Fibroblast of the conjunctiva (primary cell): ENCODE measurements at regions not wholly inside any gene's neighbourhood (a gene's known extent, or its start where the extent isn't known, plus 50 kb on each side); places are given as distances from the start of the nearest gene placed in this dataset.
"Not testable (repeated sequence)": the region's sequence is repeated elsewhere in the genome, so short reads cannot be mapped to it uniquely, and the experiment has no call there.

Experiments used
- DNase-seq: peaks from one replicate; pipeline ENCODE4 v3.0.0-alpha.2; 2010; ENCODE audit warnings: low read depth

DNA sequence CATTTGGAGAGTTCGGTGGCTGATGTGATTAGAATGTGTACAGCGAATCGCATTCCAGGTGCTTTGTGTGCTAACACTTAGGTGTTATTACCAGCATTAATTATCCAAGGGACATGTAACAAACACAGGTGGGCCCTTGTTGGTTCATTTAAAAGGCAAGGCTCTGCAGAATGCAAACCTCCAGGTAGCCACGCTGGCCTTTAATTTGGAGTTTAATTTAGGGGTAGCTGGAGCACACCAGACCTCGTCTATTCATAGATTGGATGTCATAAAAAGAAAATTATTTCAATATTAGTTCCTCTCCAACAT, 191.1 kb downstream of the MAT2B start:
- no peak for DNase-seq

DNA sequence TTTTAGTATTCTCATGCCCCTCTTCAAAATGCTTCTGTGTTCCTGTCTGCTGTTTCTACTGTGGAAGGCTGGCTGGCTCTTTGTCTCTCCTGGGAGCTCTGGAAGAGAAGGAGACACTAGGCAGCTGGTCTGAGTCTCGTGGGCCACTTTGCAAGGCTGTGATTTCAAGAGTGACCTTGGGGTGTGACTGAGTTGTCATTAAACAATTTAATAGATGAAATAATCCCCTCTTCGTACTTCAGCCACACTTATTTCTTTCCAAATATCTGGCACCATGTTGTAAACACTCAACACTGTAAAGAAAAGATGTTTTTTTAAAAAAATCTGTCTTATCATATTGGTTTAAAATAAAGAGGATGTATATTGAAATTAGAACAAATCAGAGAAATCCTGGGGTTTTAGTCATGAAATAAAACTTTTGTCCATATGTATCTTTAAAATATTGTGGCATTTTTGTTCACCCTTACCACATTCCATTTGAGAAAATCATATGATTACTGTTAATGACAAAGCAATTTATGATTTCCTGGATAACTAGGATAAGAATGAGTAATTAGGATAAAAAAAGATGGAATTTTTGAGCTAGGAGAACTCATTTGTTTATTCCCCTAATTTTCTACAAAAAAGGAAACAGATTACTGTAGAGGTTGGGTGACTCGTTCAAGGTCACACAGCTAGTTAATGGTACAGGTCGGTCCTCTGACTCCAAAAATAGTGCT, 200.8 kb downstream of the MAT2B start:
- no peak for DNase-seq

DNA sequence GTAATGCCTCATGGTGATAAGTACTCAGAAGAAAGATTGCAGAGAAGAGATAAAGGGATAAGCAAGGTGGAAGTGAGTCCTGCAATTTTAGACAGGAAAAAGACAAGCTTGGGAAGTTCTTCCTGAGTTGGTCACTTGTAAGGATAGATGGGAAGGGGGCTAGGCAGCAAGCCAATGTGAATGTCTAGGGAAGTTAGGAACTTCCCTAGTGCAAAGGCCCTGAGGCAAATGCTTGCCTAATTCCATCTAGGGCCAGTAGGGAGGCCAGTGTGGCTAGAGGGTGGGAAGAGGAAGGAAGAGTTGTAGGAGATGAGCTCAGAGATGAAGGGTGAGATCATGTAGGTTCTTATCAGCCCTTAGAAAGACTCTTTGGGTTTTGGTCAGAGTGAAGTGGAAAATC, 206.6 kb downstream of the MAT2B start:
- no peak for DNase-seq

DNA sequence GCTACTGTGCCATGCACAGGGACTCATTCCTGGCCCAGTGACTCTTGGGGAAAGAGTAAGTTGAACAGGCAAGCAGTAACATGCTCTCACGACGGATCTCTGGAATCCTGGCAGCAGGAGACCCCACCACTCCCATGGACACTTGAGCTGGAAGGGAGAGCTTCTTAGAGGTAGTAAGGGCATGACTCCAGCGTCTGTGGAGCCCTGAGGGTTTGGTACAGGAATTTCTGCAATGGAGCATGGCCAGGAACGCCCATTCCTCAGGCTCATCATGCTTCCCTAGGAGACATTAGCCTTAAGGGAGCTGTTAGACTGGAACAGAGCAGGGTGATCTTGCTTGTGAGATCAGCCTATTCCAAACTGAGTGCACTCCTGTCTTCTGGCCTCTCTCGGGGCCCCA, 212.9 kb downstream of the MAT2B start:
- DNase-seq, result no peak

DNA sequence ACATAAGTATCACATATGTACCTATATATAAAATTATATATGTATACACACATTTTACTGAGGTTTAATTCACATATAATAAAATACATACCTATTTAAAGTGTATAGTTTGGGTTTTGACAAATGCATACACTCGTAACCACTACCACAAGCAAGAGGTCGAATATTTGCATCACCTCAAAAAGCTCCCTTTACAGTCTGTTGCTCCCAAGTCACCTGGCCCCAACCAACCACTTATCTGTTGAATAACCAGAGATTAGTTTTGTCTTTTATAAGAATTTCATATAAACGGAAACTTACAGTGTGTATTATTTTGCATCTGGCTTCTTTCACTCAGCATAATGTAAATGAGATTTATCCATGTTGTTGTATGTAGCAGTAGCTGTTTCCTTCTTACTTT, 218.9 kb downstream of the MAT2B start:
- DNase-seq, result no peak

DNA sequence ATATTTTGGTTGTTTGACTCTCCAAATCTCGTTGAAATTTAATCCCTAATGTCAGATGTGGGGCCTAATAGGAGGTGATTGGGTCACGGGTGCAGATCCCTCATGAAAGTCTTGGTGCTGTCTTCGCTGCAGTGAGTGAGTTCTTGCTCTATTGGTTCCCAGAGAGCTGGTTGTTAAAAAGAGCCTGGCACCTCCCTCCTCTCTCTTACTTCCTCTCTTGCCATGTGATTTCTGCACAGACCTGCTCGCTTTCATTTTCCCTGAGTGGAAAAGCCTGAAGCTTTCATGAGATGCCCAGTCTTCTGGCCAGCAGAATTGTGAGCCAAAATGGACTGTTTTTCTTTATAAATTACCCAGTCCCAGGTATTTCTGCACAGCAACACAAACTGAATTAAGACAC, 221.6 kb downstream of the MAT2B start:
- DNase-seq, result no peak

DNA sequence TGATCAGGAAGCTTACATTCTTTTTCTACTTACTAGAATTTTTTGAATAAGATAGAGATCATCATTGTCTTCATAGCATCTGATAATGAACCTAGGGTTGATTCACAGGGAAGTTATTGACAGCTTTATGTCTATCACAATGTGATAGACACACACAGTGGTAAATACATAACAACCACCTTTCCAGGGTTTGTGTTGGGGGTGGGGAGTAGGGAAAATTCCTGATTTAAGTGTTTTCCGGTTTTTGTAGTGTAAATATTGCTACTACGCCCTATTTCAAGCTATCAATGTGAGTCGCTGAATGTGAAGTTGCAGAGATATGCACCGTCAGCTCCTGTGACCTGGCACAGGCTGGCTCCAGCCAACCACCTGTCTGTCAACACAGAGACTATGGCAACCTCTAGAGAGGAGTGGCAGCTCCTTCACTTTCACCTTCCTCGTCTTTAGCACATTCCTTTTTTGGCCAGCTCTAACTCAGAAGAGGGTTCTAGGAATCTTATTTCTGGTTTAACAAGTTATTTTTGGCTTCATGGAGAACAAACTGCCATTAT, 224.9 kb downstream of the MAT2B start:
- DNase-seq, result no peak

DNA sequence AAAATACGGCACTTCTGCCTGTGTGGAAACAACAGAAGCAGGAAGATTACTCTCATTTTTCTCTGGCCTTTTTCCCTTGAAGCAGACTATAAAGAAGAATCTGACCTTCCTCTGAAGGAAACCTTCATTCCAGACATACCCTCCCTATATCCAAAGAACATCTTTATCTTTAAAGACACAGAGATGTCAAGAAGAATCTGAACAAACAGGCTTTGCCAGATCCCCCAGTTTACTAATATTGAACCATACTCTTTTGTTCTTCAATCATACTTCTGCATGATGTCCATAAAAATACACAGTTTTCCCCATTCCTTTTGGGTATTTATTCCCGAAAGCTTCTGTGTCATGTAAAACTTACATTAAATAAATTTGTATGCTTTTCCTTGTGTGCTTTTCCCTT, 225.8 kb downstream of the MAT2B start:
- DNase-seq, result no peak

DNA sequence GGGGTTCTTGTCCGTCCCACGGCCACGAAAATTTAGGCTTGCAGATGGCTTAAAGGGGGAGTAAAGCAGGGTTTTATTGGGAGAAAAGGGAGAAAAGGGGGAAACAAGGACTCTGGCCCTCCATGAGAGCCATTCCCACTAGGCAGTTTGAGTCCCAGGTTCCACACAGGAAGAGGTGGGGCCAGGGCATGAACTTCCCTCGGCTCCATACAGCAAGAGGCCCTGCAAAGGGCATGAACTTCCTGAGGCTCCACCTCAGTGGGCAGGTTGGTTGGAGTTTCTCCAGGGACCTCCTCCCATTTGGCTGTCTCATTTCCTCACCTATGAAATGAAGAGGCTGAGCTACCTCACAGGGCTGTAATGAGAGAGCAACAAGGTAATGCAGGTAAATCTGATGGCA, 229.7 kb downstream of the MAT2B start:
- no peak for DNase-seq

DNA sequence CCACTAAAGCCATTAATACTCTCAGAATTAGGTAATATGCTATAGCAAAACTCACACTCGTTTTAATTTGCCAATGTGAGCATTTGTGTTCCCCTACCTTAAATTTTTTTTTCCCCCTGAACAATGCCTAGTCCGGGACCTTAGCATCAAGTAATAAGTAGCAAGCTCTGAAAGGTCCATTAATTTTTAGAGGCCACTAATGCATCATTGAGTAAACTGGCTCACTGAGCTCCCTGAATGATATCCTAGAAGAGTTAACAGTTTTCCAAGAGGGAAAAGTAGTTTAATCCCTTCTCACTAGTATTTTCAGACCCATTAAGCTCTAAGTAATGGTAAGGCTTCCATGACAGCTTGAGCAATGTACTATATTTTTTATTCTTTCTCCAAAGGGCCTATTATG, 242.2 kb downstream of the MAT2B start:
- no peak for DNase-seq

DNA sequence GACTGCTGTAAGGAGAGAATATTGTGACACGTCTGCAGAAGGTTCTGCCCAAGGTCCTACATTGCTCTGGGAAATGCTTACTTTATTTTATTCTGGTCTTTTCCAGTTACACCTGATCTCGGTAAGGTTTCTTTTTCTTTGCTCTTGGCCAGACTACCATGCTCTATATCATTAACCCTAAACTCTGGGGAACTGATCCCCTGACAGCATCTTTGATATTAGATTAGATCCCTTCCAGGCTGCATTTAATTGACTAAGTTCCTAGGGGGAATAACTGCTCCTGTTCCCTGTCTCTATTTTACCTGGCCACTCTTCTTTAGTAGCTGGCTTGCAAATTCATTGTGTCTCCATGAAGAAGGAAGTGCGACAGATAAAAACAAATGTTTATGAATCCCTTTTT, 243.5 kb downstream of the MAT2B start:
- no peak for DNase-seq

DNA sequence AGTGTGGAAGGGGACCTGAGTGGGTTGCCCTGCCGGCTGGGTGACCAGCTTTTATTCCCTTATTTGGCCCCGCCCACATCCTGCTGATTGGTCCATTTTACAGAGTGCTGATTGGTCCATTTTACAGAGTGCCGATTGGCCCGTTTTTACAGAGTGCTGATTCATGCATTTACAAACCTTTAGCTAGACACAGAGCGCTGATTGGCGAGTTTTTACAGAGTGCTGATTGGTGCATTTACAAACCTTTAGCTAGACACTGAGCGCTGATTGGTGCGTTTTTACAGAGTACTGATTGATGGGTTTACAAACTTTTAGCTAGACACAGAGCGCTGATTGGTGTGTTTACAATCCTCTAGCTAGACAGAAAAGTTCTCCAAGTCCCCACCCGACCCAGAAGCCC, 245.0 kb downstream of the MAT2B start:
- DNase-seq, result not testable (repeated sequence)

DNA sequence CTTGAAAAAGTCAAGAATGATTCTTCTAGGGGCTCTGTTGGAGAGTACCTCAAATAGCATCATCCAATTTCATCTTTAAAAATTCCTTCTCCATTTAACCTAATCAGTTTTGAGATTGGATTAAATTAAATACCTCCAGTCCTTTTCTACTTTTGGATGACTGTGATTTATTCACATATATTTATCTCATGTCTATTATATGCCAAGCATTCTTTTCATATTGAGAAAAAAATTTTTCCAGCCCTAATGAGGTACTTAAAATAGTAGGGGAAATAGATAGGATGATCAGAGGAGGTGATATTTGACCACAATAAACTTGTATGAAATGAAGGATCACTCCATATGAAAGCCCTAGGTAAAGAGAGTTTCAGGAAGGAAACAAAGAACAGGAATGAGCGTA, 250.1 kb downstream of the MAT2B start:
- no peak for DNase-seq

DNA sequence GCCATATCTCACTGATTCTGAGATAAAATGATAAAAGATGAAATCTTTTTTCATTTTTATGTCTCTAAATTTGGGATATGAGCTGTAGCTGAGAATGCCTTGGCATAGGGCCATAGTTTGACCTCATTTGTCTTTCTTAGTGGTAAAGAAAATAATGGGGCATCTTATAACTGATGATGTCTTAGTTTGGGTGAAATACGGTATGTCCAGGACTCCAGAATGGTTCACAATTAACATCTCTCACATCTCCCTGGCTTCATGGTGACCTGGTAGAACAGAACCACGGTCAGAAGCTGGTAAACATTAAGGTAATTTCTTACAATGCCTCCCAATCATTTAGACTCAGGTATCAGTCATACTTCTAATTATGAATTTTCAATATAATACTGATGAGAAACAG, 250.8 kb downstream of the MAT2B start:
- DNase-seq, result no peak

DNA sequence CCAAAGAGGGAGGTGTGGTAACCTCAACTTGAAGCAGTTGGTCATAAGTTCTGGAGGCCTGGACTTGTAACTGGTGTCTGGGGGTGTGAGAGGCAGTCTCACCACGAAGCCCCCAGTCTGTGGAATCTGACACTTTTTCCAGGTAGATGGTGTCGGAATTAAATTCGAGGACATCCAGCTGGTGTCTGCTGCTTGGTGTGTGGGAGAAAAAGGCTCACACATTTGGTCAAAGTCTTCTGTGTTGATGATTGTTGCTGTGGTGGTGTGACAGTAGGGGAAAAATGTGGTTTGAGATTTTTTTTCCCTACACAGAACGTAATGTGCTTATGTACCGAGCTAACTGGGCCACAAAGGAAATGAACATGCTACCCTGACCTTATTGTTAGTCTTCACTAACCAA, 251.9 kb downstream of the MAT2B start:
- DNase-seq, result no peak

DNA sequence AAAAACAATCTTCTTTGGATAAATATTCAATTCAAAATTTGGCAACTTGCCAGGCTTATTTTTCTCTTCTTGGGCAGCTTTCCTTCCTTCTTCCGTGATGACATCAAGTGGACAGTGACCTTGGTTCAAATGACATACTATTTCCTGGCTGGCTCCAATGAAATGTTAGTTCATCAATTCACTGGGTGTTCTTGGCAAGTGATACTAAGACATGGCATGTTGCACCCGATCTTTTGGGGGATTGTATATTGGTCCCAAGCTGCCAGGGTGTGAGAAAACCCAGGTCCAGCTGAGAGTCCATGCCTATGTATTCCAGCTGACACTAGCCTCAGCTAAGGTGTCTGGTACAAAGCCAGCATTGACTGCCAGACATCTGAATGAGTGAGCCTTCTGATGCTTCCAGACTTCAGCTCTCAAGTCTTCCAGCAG, 252.9 kb downstream of the MAT2B start:
- DNase-seq, result no peak

DNA sequence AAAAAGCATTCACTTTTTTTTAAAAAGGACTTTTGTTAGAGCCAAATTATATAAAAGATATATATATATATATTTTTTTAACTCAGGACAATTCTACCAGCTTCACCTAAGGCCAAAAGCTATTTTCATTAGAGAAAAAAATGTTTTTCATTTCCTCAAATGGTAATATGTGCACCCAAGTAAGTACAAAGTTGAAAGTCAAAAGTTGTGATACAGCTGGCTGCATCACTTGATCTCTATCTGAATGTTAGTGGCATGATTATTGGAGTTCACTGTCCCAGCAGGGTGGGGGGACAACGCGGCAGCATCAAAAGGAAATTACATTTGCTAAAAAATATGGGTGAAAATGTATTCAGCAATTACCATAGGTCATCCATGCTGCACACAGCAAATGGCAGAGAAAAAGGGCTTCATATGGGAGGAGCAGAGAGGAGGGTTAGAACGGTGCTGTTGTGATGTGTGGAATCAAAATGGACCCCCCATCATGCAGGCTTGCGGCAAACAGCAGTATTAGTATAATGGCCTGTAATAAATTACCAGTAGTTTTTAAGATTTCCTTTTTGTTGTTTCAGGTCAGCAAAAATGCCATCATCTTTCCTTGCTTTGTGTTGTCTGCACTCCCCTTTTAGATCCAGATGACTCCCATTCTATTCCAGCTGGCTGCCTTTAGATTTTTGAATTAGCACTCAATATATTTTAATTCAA, 253.7 kb downstream of the MAT2B start:
- no peak for DNase-seq

DNA sequence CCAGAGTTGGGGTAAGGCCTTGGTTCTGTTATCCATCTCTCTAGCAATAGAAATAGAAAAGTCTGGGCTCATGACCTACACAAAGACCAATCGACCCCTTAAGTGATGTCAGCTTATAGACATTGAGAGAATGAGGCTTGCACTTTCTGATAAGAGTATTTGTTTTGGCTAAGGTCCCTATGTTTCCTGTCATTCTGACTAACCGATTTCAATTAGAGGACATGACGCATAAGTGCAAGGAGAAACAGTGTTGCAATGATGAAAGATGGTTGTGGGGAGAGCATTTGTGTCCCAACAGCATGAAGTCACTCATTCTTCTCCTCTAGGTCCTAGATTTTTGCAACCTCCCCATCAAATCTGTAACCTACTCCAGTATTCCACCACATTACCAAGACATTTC, 255.1 kb downstream of the MAT2B start:
- peak; percentile 67 for DNase-seq

DNA sequence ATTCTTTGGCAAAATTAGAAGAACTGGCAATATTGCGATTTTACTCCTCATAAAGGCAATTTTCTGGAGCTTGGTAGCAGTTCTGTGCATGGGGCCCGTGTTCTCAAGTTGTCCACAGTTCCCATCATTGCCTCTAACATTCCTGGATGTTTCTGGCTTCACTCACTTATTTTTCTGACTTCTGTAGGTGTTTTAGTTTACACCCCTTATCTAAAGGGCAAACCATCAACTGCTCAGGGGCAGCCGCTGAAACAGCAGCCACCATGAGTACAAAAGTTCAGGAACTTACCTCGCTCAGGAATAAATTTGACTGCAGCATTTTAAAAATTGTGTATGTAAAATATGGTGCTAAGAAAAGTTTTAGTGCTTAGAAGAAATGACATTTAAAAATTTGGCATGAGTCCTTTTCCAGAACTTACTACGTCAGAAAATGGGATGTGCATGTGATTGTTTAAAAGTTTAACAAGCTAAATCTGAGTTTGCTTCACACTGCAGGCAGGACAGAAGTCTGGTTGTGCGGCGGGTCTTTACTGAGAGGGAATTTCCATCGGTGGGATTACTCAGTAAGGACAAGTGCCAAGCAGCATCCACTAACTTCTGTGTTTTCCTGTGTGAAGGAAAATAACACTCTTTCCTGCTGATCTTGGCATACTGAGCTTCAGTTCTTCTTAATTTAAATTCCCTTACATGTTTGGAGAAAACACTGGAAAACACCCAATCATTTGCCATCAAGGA, 261.7 kb downstream of the MAT2B start:
- no peak for DNase-seq

DNA sequence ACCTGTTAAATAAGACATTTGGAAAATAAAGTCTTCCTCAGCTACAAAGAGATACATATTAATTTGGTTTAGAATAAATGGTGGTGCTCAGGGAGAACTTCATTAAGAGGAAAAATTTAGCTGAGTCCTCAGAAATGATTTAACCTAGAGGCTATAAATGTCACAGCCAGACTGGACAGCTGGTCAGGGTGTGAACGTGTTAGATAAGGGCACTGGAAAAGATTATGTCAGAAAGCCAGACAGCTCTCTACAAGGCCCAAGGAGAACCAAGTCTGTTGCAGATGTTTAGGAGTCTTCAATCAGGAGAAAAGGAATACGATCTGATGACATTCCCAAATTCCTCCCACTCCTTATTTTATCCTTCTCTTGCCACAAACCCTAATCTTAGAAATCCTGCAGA, 265.2 kb downstream of the MAT2B start:
- DNase-seq, result no peak

DNA sequence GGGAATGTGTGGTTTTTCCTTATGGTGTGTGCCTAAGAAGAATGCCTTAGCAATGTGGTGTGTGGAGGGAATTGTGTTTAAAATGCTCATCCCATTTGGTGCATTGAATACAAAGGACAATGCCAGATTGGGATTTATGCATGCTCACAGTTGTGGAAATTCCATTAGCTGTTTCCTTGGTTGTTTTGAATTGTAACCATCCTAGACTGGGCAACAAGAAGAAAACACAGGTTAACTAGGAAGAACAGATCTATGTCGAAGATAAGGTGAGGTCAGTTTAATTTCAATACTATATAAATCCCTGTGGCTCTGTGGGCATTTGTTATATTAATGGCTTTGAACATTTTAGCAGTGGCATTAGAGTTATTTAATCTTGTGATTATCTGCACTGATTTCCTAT, 266.8 kb downstream of the MAT2B start:
- no peak for DNase-seq

DNA sequence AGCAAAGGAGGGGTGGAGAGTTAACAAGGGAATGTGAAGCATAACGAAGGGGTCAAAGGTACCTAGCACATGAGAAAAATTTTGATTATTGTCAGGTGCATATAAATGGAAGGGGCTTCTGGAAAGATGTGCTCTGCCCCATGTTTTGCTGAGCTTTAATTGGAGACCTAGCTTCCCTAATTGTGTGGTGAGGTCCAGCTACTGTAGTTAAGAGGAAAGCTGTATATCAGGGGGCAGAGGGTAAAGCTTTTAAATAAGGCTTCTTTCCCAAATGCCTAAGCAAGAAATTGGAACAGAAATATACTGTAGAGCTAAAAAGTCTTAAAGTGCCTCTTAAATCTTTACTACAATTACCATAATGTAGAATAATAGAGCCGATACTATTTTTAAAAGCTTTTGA, 267.2 kb downstream of the MAT2B start:
- no peak for DNase-seq

DNA sequence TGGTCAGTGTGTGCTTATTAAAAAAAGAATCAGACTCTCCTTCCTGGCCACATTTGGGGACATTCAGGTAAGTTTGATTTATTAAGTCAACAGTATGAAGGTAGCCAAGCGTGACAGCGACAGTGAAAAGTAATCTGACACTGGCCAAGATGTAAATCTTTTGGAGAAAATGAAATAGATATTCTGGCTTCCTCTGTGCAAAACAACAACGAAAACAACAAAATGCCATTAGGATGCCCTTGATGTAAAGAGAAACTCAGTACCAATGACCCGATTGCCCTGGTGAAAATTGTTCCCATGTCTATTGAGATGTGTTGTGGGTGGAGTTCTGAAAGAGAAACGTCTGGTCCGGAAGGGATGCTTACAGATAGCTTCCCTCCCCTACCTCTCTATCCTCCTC, 267.8 kb downstream of the MAT2B start:
- DNase-seq, result no peak
